HG03095 (cell line): ENCODE measurements at regions not wholly inside any gene's neighbourhood (a gene's known extent, or its start where the extent isn't known, plus 50 kb on each side); places are given as distances from the start of the nearest gene placed in this dataset.

Experiments
- ATAC-seq: cut with Tn5 transposase; IDR thresholded peaks from one replicate; pipeline ENCODE4 v1.9.1; 2021; ENCODE audit warnings: moderate library complexity; ENCODE audit not compliant: unreplicated experiment

DNA sequence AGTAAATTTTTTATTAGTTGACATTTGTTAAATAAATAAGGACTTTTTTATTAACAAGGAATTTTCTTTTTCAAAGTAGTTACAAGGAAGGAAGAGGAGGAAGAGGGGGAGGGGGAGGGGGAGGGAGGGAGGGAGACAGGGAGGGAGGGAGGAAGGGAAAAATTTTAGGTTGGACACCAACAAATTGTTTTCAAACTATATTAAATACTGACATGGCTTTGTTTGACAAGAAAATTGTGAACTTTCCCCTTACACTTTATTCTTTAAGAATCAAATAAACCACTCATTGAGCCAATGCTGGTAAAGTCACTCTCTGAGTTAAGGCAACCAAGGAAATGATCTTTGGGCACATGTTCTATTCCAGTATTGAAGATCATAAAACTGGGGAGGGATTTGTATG, 115.7 kb upstream of the PPP2R3A start:
- ATAC-seq = no peak

DNA sequence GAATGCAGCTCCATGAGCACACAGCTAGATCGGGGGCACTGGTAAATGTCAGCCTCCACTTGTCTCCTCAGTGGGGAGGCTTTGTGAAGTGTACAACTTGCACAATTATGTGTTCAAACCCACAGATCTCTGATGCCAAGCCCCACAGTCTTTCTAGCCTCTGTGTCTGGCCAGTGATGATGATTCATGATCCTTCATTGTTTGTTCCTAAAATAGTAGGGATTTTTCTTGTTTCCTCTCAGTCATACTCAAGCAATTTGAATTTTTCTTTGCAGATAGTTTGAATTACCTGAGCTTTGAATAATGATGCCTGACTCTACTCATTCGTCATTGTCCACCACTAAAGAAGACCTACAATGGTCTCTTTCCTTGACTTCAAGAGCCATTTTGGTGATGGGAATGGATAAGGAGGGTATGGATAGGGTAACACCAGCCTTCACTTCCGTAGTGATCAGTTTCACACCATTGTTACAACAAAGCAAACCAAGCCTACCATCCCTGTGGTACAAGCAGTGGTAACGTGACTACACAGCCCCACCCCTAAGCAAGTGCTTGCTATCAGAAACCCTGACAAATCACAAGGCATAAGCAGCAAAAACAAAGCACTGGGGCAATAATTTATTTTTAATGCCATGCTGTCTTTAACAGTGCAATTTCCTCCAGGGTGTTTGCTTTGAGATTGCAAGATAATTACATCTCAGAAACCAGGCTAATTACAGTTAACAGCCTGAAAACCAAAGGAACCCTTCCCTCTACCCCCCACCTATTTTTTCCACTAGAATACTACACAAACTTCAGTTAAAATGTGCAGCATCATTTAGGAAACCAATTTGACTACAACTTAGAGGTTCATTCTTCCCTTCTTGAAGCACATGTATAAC, 114.1 kb upstream of the PPP2R3A start:
- no peak for ATAC-seq

DNA sequence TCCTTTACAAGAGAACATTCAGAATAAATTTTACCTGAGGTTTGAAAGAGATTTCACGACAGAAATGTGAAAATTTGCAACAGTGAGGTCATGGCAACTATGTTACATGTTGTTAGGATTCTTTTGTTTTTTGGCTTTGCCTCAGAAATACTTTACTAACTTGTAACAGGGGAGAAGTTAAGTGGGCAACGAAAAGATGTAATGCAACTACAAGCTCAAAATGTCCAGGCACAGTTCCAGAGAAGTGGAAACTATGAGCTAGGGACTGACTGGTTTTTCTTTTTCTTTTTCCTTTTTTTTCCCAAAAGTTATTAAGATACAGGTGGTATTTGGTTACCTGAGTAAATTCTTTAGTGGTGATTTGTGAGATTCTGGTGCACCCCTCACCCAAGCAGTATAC, 111.5 kb upstream of the PPP2R3A start:
- no peak for ATAC-seq

- no peak for ATAC-seq
These were observed 104.8 kb upstream of the PPP2R3A start for GRCh38 chr3:135860761-135861160.

- no peak for ATAC-seq
These were observed 103.2 kb upstream of the PPP2R3A start for GRCh38 chr3:135862361-135862760.

- no peak for ATAC-seq
These were observed 101.5 kb upstream of the PPP2R3A start for GRCh38 chr3:135864060-135864459.

DNA sequence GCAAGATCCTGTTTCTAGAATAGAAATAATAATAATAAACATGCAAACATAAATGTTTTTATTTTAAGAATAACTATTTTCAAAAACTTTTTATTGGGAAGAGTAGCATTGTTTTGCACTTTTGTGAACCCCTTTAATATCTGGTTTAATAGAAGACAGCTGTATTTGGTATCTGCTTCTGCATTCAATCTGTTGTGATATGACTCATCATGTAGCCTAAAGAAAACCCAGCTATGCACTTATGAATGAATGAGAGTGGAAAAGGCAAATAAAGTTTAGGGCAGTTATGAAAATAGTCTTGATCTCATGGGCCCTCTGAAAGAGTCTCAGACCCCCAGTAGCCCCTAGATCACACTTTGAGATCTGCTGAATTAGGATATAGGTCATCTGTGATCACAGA, 100.4 kb upstream of the PPP2R3A start:
- ATAC-seq = no peak

GRCh38 chr3:135865553-135865952, 100.0 kb upstream of the PPP2R3A start:
- ATAC-seq = no peak

DNA sequence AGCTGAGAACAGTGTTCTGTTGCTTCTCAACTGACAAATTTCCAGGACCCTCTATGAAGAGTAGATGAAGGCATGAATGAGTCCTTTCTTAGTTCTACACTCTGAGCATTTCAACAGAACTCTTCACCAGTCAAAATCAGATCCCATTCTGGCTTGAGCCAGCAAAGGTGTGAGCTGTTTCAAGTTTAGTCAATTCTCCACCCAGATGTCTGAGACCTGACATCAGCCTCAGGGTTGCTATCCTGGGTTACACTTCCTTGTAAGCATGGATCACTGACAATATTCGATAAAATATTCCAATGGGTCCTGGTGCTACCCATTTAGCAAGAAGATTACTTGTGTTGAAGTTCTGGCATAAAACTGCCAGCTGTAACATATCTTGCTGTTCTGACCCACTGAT, 97.6 kb upstream of the PPP2R3A start:
- no peak for ATAC-seq

DNA sequence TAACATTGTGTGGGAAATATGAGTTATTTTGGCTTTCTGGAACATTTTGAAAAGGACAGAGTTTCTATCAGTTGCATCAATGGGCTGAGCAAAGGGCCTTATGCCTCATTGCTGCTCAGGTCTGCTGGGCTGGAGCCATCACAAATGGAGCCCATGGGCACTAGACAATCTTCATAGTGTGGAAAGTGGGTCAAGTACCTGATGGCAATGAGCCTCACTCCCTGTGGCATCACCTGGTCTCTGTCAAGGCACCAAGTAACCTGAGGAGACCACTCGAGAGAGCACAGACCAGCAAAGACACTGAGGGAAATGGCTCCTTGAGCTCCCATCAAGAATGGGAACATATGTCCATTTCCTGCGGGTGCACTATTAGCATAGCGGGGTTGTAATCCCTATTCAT, 96.7 kb upstream of the PPP2R3A start:
- no peak for ATAC-seq

DNA sequence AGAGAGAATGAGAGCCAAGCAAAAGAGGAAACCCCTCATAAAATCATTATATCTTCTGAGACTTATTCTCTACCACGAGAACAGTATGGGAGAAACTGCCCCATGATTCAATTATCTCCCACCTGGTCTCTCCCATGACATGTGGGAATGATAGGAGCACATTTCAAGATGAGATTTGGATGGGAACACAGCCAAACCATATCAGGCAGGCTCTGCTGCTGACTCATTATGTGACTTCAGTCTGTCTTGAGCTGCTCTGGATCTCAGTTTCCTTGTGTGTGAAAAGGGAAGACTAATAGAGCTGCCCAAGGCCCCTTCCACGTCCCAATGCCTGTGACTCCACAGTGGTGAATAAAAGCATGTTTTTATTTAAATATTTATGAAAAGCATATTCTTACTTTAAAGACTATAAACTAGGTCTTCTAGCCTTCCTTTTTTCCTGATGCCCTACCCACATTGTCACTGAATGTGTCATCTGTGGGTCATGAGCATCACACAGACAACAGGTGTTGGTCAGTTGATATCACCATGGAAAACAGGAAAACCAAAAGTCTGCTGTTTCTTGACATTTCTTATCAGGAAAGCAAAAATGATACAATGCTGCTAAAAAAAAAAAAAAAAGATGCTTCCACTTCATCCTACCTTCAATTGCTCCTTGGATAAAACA, 96.0 kb upstream of the PPP2R3A start:
- ATAC-seq = no peak

GRCh38 chr3:135871311-135871710, 94.2 kb upstream of the PPP2R3A start:
- ATAC-seq = no peak

DNA sequence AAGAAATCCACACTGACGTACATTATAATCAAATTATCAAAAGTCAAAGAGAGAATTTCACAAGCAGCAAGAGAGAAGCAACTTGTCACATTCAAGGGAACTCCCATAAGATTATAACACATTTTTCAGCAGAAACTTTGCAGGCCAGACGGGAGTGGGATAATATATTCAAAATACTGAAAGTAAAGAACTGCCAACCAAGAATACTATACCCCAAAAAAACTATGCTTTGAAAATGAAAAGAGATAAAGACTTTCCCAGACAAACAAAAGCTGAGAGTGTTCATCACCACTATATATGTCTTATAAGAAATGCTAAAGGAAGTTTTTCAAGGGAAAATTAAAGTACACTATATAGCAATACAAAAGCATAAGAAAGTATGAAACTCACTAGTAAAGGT, 91.5 kb upstream of the PPP2R3A start:
- ATAC-seq = no peak

DNA sequence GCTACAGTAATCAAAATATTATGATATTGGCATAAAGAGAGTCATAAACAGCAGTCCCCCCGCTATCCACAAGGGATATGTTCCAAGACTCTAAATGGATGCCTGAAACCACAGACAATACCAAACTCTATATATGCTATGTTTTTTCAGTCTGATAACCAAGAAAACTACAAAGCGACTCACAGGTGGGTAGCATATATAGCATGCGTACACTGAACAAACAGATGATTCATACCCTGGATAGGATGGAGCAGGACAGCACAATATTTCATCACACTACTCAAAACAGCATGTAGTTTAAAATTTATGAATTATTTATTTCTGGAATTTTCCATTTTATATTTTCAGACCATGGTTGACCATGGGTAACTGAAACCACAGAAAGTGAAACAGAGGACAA, 87.0 kb upstream of the PPP2R3A start:
- ATAC-seq = no peak

- ATAC-seq = no peak
These were observed 79.6 kb upstream of the PPP2R3A start for GRCh38 chr3:135885885-135886284.

DNA sequence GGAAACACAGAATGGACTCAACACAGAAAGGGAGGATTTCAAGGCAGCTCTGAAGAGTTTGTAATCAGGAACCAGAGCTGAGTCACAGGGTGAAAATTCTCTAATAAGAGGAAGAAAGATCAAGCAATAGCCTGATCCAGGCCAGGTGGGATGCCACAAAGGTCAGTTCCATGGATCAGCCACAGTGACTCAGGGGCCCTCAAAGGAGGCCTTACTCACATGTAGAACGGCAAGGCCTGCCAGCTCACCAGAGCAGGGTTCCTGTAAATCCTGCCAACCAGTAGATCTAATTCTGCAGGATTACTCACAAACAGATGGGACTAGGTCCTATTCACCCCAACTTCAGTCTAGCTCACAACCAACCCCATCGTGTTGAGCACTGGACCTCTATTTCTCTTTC, 78.3 kb upstream of the PPP2R3A start:
- no peak for ATAC-seq

DNA sequence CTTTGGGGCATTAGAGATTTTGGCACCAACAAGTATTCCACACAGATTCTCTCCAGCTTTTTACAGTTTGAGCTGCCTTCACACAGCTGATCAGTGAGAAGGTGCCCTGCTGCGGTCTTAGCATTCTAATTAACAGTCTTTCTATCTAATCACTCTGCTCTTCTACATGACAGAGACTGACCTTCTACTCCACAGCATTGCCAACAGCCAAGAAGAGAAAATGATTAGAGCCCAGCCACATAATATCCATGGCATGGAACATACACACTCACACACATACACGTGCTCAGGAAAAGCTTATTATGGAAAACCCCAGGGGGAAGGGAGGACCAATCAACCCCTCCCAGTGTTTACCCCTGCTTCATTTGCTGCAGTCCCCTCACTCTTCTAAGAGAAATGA, 76.1 kb upstream of the PPP2R3A start:
- no peak for ATAC-seq

- ATAC-seq = no peak
These were observed 74.4 kb upstream of the PPP2R3A start for GRCh38 chr3:135891121-135891520.

DNA sequence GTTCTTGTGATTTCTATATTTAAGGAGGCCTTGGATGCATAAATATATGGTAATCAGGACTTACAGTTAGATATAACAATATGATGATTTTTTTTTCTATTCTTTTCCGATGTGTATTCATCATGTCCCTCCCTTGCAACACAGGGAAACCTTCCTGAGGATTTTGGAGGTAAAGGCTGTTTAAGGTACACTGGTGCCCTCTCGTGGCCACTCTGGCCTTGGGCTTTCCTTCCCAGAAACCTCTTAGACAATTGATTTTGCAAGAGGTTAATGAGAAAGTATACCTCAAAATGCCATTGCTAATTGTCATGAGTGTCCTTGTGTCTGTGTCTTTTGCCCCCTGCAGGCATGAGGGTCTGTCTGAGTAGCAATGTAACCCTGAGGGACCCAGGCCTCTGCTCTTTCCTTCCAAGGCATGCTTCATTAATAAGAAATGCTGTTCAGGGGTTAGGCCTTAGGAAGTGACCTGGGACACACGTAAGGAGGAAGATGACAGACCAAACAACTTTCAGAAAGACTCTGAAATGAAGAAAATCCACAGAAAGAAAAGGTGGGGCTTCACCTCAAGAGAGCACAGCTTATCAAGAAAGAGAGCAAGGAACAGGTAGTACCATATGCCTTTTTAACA, 70.3 kb upstream of the PPP2R3A start:
- no peak for ATAC-seq

DNA sequence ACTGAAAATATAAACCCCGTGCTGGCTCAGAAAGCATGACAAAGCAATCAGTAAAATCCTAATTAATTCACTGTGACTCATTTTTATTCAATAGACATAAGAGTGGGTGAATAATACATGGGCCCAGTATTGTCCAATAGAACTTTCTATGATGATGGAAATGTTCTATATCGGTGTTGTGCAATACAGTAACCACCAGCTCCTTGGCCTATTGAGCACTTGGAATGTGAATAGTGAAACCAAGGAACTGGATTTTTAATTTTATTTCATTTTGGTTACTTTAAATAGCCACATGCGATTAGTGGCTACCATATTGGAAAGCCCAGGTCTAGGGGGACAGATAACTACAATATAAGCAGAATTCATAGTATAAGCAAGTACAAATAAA, 69.8 kb upstream of the PPP2R3A start:
- no peak for ATAC-seq

DNA sequence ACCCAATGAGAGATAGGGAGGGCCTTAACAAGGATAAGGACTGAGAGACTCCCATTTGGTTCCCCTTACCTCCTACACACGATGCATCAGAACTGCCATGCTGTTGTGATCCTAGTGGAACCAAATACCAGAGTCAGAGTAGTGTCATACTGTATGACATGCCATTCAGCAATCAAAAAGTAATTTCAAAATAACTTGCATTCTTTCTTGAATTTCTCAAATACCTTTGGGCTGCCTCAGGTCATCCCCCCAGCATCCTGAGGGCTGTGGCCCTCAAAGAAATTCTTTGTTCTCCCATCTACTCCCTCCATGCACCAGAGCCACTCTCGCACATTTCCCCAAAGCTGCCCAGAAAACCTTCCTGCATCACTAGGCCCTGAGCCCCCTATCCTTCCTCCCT, 68.9 kb upstream of the PPP2R3A start:
- no peak for ATAC-seq

- no peak for ATAC-seq
These were observed 67.8 kb upstream of the PPP2R3A start for GRCh38 chr3:135897715-135898114.
